ENCODE measurements at regions not wholly inside any gene's neighbourhood (a gene's known extent, or its start where the extent isn't known, plus 50 kb on each side); places are given as distances from the start of the nearest gene placed in this dataset.
A peak's percentile ranks its signal among the peaks of the same experiment; 100 is the strongest.

- no peak for DNase-seq
Observed at GRCh38 chr20:24097506-24098245, 109.1 kb upstream of the GGTLC1 start.

- no peak for DNase-seq
Observed at GRCh38 chr20:24096864-24097450, 108.4 kb upstream of the GGTLC1 start.

DNA sequence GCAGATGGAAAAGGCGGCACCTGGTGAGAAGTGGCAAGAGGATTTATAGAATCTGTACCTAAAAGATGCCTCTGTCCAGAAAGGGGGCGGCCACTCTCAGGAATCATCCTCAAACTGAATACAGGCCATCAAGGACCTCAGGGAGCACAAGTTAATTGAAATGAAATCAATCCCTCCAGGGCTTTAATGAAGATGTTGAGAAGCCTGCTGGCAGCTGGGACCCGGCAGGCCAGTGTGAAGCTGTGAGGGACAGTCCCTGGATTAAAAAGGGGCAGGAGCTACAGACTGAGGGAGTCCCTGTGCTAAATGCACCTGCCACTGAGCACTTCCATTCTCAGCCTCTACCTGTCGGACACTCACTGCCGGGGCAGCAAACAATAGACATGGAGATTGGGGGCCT, 107.7 kb upstream of the GGTLC1 start:
- no peak for DNase-seq

- no peak for DNase-seq
Observed at GRCh38 chr20:24095756-24096155, 107.2 kb upstream of the GGTLC1 start.

DNA sequence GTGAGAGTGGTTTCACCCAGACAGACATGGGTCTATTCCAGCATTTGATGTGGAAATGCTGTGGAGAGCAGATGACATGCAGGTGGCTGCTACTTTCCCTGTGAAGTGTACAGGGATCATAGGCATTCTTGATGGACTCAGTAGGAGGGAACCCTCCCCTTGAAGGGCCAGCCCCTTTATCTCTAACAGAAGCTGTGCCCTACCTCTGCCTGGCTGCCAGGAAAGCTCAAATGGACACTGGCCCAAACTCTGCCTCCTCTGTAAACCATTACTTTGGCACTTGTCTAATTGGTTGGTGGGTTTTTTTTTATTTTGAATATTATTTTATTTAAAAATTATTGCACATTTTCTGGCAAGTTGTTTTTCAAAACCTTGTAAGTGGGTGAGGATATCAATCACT, 106.7 kb upstream of the GGTLC1 start:
- DNase-seq, result no peak

DNA sequence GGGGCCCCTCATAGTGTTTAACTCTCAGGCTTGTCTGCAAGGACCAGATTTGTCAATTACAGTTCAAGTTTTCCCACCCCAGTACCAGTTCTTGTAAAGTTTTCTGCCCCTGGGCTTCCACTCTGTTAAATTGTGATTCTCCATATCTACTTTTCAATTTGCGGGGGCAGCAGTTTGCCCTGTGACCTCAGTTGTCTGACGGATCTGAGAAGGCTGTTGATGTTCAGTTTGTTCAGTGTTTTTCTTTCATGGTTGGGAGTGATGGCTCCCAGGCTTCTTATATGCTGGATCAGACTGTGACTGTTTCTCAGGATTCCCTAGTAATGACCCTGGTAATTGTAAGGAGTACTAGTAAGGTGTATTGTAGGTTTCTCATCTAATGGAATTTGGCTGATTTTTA, 101.0 kb upstream of the GGTLC1 start:
- no peak for DNase-seq

DNA sequence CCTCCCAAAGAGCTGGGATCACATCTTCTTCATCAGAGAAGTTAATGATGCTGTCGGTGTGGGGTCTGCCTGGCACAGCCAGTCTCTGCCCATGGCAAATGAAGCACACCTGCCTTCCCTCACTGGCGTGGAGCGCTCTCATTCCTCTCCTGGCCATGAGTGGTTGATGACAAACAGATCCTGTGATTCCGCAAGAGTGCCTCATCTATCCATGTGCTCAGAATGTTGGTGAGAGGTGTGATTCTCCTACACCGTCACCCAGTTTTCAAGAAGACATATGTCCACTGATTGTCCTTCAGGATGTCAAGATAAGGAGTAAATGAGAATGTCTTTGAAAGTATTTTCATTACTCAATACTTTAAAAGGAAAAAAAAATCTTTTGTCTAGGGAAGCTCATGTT, 97.5 kb upstream of the GGTLC1 start:
- no peak for DNase-seq

- DNase-seq, result no peak
Observed at GRCh38 chr20:24084281-24084680, 95.7 kb upstream of the GGTLC1 start.

DNA sequence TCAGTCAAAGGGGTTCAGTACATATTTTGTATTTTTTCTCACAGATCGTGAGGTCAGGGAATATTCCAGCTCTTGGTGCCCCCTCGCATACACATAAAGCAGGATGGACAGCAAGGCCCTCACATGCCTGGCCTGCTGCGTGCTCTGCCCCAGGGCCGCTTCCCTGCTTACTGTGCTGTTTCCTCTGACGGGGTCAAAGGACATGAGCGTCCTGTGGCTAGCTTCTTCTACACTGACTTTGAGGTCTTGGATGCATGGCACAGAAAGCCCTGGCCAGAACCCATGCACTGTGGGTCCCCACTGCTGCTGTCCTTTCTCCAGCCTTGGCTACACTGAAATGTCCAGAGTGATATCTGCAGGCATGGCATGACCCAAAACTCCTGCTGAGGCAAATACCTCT, 92.5 kb upstream of the GGTLC1 start:
- no peak for DNase-seq

DNA sequence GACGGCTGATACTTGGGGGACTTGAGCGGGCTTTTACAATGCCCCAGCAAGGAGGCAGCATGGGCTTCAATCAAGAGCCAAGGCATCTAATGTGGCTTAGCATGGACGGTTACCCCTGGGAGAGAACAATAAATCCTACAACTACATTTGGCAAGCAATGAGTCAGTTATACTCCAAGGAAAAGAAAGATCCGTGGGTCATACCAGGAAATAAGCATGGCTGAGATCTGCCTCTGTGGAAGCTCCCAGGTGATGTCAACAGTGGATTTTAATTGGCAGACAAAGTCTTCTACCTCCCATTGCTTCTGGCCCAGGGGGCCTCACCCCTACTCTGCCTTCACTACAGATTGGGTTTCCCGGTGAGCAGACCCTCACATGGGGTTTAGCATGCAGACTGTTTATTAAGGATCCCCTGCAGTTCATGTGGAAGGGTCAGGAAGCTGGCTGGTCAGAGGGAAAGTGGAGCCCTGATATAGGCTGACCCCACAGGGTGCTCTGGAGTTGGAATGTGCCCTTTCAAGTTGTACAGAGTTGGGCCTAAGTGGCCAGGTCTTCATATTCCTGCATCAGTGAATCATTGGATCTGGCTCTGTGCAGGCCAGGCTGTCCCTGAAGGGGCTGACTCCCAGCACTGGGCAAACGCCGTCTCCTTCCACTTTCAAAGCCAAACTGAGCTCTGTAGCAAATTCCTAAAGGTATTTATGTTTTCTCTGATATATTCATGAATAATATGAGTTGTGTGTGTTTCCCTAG, 91.3 kb upstream of the GGTLC1 start:
- DNase-seq, result no peak

GRCh38 chr20:24077145-24077544, 88.6 kb upstream of the GGTLC1 start:
- DNase-seq, result no peak

DNA sequence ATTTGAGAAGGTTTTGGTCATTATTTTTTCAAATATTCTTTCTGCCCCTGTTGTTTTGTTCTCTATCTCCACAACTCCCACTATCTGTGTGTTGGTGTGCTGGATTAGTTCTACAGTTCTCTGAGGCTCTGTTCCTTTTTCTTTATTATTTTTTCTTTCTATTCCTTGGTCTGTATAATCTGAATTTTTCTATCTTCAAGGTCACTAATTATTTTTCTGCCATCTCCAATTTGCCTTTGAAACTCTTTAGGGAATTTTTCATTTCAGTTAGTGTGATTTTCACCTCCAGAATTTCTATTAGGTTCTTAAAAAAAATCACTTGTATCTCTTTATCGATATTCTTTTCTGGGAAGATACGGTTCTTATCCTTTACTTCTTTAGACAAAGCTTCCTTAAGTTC, 82.1 kb upstream of the GGTLC1 start:
- no peak for DNase-seq

- no peak for DNase-seq
Observed at GRCh38 chr20:24066076-24066700, 77.6 kb upstream of the GGTLC1 start.

DNA sequence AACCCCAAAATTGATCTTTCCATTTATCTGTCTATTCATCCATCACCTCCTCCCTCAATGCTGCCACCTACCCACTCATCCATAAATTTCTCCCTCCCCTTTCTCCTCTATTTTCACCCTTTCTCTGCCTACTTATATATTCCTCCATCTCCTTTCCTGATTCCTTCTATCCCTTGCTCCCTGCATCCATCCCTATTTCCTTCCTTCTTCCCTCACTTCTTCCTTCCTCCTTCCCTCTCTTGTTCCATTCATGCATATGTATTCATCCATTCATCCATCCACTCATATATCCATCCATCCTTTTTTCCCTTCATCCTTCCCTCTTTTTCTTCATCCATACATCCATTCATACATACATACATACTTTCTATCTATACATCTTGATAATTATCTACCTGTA, 76.3 kb upstream of the GGTLC1 start:
- no peak for DNase-seq

DNA sequence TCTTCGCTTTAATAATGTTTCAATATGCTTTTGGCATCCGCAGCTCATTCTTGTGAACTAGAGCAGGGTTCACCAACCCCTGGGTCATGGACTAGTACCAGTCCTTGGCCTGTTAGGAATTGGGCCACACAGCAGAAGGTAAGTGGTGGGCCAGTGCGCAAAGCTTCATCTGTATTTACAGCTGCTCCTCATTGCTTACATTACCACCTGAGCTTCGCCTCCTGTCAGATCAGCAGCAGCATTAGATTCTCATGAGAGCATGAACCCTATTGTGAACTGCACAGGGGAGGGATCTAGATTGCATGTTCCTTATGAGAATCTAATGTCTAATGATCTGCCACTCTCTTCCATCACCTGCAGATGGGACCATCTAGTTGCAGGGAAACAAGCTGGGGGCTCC, 75.5 kb upstream of the GGTLC1 start:
- no peak for DNase-seq

- DNase-seq, result no peak
Observed at GRCh38 chr20:24063100-24063499, 74.5 kb upstream of the GGTLC1 start.

- DNase-seq, result no peak
Observed at GRCh38 chr20:24060851-24061590, 72.4 kb upstream of the GGTLC1 start.

DNA sequence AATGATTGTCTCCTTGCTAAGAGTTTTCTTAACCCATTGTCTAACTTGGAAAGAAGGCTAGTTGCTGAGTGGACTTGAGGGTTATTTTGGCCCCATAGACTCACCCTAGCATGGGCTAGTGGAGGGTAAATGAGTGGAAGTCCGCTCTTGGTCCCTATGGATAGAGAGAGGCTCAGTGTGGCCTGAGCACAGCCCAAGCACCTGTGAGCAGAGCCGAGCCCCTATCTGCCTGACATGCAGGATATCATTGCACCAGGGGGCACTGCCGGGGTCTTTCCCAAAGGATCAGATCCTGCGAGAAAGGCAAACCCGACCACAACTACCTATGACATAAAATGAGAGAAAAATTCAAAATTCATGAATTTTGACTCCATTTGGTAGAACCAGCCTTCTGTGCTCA, 70.6 kb upstream of the GGTLC1 start:
- no peak for DNase-seq

DNA sequence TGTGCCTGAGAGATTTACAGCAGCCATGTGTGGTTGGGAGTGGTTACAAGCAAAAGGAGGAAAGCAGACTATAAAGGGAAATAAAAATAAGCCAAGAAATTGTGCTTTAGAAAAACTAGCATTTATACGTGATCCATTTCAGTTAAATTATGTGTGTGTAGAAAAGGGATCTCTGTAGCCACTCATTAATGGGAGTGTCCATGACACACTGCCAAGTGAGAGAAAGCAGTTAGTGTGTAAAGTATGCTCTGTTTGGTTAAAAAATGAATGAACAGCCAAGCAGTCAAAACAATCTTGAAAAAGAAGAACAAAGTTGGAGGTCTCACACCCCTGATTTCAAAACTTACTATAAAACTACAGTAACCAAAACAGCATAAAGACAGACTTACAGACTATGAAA, 67.9 kb upstream of the GGTLC1 start:
- DNase-seq, result no peak

- no peak for DNase-seq
Observed at GRCh38 chr20:24052599-24053275, 64.2 kb upstream of the GGTLC1 start.

DNA sequence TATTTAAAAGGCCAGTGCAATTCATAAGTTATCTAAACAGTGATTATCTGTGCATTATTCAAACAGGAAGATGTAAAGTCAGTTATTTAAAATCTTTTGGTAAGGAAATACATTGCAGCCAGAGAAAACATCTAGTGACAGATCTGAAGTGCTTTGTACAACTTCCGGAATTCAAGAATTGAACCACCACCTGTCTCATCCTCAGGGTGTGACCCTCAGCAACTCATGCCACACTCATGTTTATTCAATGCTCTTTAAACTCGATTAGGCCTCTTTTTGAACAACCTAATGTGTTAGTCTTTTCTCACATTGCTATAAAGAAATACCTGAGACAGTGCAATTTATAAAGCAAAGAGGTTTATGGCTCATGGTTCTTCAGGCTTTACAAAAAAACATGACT, 62.6 kb upstream of the GGTLC1 start:
- no peak for DNase-seq

DNA sequence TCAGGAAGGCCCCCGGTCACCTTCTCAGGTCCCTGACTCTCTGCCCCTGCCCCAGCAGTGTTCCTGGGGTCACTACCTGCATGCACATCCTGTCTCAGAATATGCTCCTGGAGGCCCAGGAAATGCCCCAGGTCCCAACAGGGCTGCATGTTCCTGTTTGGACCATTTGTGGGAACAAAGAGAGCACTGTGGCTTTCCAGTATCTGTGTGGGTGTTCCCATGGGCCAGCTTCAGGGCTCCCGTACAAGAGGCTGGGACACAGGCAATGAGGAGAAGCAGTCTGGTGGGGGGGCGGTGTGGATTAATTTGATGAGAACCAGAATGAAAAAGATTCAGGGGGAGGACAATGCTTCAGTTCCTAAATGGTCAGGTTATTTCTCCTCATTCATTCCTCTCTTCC, 61.5 kb upstream of the GGTLC1 start:
- peak; percentile 57 for DNase-seq

DNA sequence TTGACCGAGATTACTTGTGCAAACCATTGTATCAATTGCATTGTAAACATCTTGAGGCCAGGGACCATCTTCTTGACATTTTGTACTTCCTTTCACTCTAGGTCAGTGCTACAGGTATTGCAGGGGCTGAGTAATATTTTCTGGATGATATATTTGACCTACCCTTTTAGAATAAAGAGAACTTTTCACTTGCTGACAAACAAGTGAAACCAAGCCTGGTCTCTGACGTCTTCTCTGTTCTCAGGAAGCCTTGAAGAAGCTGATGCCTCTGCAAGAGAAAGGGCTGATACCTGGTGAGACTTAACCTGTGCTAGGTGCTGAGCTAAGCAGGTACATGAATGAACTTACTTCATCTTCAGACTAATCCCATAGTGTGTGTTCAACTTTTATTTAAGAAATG, 60.5 kb upstream of the GGTLC1 start:
- no peak for DNase-seq

Measured in COR-L47 (cell line).